GM11168 (cell line): ENCODE measurements at regions not wholly inside any gene's neighbourhood (a gene's known extent, or its start where the extent isn't known, plus 50 kb on each side); places are given as distances from the start of the nearest gene placed in this dataset.
"Not testable (repeated sequence)": the region's sequence is repeated elsewhere in the genome, so short reads cannot be mapped to it uniquely, and the experiment has no call there.

ENCODE experiments used
- in situ Hi-C: fragments of 300-500 bp; cut with MboI; formaldehyde crosslinking; loops from one replicate; pipeline ENCODE4 v1.12.0; 2022; ENCODE audit warnings: low sequenced_read_pairs; ENCODE audit not compliant: unreplicated experiment

DNA sequence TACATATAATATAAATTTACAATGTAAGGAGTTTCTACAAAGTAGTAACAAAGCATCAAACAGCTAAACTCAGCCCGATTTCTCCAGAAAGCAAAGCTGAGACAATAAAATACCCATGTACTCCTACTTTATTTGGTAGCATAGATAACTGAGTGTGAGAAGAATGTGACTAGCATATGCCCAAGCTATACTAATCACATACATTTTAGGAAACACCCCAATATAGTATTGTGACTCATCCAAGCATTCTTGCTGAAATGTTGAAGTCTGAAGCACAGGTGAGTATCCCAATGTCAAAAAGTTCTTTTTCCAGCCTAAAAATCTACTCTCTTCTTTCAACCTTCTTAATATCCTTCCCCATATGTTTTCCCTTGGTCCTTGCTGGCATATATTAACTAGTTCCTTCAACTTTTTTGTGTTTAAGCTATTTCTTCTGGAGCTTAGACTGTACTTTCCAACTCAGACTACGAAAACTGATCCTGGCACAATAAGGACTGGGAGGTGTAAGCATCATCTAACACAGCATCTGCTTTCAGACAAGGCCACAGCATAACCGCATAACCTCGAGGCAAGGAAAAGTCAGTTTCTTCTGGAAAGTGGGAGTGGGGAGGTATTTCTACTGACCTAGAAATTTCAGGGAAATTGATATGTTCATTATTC, 163.0 kb upstream of the RNPC3 start:
- in situ Hi-C loops: no loop called here

- in situ Hi-C loops: no loop called here
Measured at GRCh38 chr1:103353391-103353790, 172.1 kb upstream of the RNPC3 start.

DNA sequence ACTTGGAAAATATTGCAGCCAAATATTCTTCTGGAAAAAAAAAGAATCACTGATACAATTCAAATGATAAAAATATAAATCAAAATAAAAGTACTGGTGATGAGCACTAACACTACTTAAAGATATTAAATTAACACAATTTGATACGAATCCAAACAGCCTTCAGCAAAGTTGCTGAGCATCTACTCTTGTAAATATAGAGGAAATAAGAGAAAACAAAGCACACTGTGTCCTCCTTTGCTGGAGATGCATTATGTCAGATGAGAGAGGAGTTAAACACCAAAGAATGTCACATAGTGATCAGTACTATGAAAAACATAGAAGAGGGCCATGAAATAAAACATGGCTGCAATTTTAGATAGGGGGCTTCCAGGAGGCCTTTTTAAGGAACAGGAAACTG, 177.4 kb upstream of the RNPC3 start:
- in situ Hi-C loops: no loop called here

DNA sequence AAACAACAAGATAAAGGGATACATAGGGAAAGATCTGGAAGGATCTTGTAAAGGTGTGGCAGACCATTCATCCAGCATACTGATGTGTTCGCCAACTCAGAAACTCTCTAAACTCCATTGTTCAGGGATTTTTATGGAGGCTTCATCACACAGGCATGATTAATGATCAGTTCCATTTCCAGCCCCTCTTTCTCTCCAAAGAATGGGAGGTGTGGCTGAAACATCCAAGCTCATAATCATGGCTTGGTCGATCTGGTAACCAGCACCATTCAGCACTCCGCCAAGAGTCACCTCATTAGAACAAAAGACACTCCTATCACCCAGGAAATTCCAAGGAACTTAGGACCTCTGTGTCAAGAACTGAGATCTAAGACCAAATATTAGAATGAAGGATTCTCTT, 180.6 kb upstream of the RNPC3 start:
- in situ Hi-C loops: no loop called here

DNA sequence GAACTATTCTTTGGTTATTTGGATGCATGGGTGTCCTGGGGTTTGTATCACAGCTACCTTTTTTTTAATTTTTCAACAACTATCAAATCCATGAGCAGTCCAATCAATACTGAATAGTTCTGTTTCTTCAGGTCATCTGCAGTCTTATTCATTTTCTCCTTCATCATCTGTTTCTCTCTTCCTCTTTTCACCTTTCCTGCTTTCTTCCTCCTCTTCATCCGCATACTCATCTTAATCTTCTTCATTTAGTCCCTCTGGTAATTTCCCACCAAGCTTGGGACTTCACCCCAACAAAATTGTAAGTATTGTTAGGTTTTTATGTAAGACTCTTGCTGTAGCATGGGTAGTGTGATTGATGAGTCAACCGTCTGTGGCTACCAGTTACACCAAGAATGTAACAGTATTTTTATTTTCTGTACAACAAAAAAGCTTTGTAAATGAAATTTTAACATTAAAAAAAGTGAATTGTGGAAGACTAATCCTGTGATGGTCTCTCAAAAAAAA, 184.1 kb upstream of the RNPC3 start:
- in situ Hi-C loops: no loop called here

DNA sequence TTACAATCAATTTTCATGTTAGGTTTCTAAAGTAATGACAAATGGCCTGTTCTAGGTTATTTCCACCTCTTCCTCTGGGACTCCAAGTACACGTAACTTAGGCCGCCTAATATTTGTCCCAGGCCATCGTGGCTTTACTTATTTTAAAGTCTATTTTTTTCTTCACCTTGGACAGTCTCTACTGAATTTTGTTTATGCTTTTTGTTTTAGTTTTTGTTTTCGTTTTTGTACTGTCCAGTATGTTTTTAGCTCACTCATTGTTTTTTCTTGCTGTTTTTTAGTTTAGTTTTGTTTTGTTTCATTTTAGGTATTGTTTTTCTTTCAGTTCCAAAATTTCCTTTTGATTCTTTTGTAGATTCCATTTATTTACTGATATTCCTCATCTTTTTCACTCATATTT, 187.7 kb upstream of the RNPC3 start:
- in situ Hi-C loops: no loop called here

GRCh38 chr1:103336408-103336807, 189.1 kb upstream of the RNPC3 start:
- in situ Hi-C loops: no loop called here

DNA sequence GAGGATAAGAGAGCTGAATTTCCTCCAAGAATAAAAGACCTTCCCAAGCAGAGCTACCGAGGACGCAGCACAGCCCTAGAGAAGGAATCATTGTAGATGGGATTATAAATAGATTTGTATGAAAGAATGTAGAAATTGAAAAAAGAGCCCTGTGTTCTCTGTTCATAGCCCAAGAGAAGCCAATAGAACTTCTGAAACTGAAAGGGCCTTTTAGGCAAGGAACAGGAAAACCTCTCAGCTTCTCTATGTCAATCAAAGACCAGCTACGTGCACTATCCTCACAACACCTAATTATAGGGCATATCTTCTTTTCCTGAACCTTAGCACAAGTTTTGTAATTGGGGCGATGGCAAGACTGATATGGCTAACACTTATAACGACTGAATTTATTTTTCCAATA, 192.4 kb upstream of the RNPC3 start:
- in situ Hi-C loops: no loop called here

- in situ Hi-C loops: no loop called here
Measured at GRCh38 chr1:103327054-103327719, 198.3 kb upstream of the RNPC3 start.

DNA sequence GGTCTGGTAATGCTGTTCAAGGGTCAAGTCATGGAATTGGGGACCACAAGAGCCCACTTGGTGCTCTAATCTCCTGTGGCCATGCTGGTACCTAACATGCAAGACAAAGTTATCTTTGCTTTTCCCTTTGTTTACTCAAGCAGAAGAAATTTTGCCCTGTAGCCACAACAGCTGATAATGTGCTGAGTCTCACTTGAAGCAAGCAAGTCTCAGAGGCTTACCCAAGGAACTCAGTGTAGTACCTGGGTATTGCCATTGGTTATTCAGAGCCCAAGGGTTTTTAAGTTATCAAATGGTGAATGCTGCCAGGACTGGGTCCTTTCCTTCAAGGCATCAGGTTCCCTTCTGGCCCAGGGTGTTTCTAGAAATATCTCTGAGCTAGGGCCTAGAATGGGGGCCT, 198.9 kb upstream of the RNPC3 start:
- in situ Hi-C loops: no loop called here

GRCh38 chr1:103309786-103310185, 201.5 kb upstream of the COL11A1 start:
- in situ Hi-C loops: no loop called here

DNA sequence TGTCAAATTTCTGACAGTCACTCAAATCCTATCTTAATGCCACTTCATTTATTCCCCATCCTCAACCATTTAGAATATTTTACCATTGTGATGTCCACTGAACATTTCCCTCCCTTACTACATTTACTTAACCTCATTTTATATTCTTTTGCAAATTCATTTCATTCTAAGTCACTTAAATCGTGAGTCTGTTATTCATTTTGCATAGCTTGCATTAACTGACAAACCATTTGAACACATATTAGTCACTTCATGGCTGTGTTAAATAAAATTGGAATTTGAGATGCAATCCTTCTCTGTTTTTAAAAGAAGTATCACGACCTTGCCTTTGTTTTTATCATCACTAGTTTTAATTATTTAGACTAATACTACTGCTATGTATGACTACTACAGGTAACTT, 199.4 kb upstream of the COL11A1 start:
- in situ Hi-C loops: no loop called here

DNA sequence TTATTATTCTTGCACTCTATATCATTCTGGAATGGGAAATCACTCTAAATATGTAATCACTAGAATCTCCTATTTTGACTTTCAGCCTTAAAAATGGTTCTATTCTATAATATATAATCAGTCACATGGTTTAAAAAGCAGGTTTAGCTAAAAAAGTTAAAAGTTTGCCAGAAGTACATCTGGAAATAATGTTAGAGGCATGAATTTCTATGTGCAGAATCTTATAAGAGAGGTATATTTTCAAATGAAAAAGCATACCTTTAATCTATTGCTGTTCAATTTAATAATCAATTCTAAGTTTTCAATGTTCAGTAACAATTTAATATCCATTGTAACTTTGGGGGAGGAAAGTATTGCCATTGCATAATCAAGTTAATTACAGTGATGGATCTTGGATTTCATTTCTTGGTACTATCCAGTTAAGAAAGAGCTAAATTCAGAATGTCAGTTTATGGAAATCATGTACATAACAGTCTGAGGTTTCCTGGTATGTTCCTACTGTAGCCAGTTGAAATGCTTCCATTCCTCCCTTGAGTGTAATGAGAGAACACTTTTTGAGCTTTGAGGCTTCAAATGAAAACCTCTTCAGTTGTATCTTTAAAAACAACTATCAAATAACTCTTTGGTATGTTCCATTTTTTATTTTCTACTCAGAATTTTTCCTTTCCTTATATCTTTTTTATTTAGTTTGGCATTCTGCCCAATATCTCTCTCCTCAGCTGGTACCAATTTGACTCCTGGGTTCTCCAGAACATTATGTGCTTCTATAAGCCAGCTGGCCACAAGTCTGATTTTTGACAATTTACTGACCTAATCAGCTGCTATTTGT, 175.7 kb upstream of the COL11A1 start:
- in situ Hi-C loops: no loop called here

- in situ Hi-C loops: no loop called here
Measured at GRCh38 chr1:103283371-103283770, 175.0 kb upstream of the COL11A1 start.

- in situ Hi-C loops: no loop called here
Measured at GRCh38 chr1:103275725-103276124, 167.4 kb upstream of the COL11A1 start.

- in situ Hi-C loops: no loop called here
Measured at GRCh38 chr1:103274886-103275285, 166.6 kb upstream of the COL11A1 start.

DNA sequence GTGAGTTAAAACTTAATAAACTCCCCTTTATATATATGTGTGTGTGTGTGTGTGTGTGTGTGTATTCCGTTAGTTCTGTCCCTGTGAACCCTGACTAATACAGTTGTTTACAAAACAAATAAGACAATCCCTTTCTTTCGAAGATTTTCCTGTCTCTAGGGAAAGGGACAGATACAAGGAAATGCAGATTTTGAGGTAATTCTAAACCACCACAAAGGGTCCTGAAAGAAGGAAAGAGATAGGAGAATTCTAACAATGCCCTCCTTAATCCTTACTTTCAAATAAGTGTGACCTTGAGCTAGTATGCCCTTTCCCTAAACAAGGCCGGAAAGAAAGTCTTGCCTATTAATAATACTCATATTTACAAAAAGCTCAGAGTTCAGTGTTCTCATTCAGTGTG, 164.8 kb upstream of the COL11A1 start:
- in situ Hi-C loops: no loop called here

DNA sequence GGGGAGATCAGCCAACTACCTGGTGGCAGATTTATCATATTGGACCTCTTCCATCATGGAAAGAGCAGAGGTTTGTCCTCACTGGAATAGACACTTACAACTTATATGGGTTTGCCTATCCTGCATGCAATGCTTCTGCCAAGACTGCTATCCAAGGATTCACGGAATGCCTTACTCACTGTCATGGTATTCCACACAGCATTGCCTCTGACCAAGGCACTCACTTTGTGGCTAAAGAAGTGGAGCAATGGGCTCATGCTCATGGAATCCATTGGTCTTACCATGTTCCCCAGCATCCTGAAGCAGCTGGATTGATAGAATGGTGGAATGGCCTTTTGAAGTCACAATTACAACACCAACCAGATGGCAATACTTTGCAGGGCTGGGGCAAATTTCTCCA, 163.1 kb upstream of the COL11A1 start:
- in situ Hi-C loops: not testable (repeated sequence)

DNA sequence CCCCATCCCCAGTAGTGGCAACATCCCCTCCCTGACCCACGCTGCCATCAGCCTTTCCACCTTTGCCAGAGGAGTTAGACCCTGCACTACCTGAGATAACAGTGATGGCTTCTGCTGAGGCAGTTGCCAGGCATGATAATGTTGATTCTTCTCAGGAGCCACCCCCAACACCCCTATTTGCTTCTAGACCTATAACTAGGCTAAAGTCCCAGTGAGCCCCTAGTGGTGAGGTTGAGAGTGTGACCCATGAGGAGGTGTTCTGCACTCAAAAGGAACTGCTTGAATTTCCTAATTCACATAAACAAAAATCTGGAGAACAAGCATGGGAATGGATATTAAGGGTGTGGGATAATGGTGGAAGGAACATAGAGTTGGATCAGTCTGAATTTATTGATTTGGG, 159.6 kb upstream of the COL11A1 start:
- in situ Hi-C loops: no loop called here

DNA sequence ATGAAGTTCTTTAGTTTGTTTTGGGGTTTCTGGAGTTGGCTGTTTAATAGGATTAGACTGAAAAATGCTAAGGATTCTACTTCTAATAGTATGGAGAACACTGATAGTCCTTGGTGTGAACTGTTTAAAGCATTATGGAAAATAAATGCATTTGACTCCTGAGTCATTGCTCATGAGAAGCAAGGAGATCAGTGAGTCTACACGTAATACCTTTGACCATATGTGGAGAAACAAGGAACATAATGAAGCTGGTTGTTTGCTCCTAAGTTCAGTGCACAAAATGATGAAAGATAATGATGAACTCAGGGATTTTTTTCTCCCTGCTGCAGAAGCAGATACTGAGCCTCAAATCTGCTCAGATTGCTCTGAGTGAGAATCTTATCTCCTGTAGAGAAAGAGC, 158.9 kb upstream of the COL11A1 start:
- in situ Hi-C loops: no loop called here

DNA sequence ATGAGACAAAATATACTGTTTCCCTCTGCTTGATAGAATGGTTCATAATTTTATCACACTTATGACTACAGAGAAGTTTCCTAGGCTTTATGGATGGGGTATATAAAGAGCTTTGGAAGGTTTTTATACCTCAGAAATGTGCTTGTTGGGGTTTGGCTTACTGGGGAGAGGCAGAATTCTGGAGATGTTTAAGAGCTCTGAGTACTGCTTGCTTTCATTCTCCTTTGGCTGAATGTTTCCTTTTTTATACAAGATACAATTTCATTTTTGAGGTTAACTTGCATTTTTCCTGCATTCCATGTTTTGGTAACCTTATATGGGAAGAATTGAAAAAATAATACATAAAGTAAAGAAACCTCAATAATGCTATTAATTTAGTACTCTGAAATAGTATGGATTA, 157.7 kb upstream of the COL11A1 start:
- in situ Hi-C loops: no loop called here
